GM12891 (cell line): ENCODE measurements at regions not wholly inside any gene's neighbourhood (a gene's known extent, or its start where the extent isn't known, plus 50 kb on each side); places are given as distances from the start of the nearest gene placed in this dataset.
"Not testable (repeated sequence)": the region's sequence is repeated elsewhere in the genome, so short reads cannot be mapped to it uniquely, and the experiment has no call there.

Experiments
- DNase-seq: peaks from one replicate; pipeline ENCODE4 v3.0.0; 2011; ENCODE audit warnings: low spot score; ENCODE audit not compliant: insufficient read length
- FAIRE-seq: peaks from 2 replicates; lab custom pipeline; 2011; peaks lifted over from hg19 to GRCh38; lab: Jason Lieb, UNC
- PAX5 ChIP-seq: IDR thresholded peaks from 2 replicates; pipeline ENCODE4 v1.6.1; 2011; ENCODE audit warnings: low read length, moderate library complexity, mild to moderate bottlenecking; ENCODE audit not compliant: insufficient read depth, severe bottlenecking
- POLR2A ChIP-seq: IDR thresholded peaks from 2 replicates; pipeline ENCODE4 v1.6.1; 2011; ENCODE audit warnings: low read depth, low read length, control low read depth
- POLR2AphosphoS5 ChIP-seq: IDR thresholded peaks from 2 replicates; pipeline ENCODE4 v1.6.1; 2011; ENCODE audit warnings: low read depth, low read length, control low read depth
- POU2F2 ChIP-seq: IDR thresholded peaks from 2 replicates; pipeline ENCODE4 v1.6.1; 2011; ENCODE audit warnings: low read depth, mild to moderate bottlenecking, control low read depth, low read length, moderate library complexity
- SPI1 ChIP-seq: IDR thresholded peaks from 2 replicates; pipeline ENCODE4 v1.6.1; 2011; ENCODE audit warnings: low read depth, low read length, control low read depth
- TAF1 ChIP-seq: IDR thresholded peaks from 2 replicates; pipeline ENCODE4 v1.6.1; 2011; ENCODE audit warnings: low read depth, low read length, control low read depth

- no peak for DNase-seq
- no peak for TF ChIP-seq POU2F2
- no peak for TF ChIP-seq POLR2A
- FAIRE-seq, result no peak
Measured at GRCh38 chr1:221241592-221241991, 362.3 kb downstream of the HLX start.

GRCh38 chr1:221246067-221246466, 366.8 kb downstream of the HLX start:
- no peak for FAIRE-seq
- TF ChIP-seq POLR2AphosphoS5 (no peak), SPI1 (no peak), PAX5 (no peak), TAF1 (no peak)

GRCh38 chr1:221246628-221247415, 367.6 kb downstream of the HLX start:
- FAIRE-seq (no peak), DNase-seq (no peak)
- TF ChIP-seq POLR2AphosphoS5 (no peak), POU2F2 (no peak), TAF1 (no peak), POLR2A (no peak), SPI1 (no peak), PAX5 (no peak)

More at GRCh38 chr1:221246067-221246466, 366.8 kb downstream of the HLX start:
- DNase-seq, result no peak

- TF ChIP-seq TAF1 (no peak), PAX5 (no peak), POU2F2 (no peak), POLR2AphosphoS5 (no peak), SPI1 (no peak), POLR2A (no peak)
- DNase-seq (no peak), FAIRE-seq (no peak)
Measured at GRCh38 chr1:221251580-221251979, 372.3 kb downstream of the HLX start.

- no peak for DNase-seq
- no peak for FAIRE-seq
- TF ChIP-seq SPI1 (no peak), POU2F2 (no peak)
Measured at GRCh38 chr1:221254813-221255212, 375.6 kb downstream of the HLX start.

- DNase-seq (no peak), FAIRE-seq (no peak)
- TF ChIP-seq SPI1 (no peak), POU2F2 (no peak), TAF1 (no peak), PAX5 (no peak), POLR2A (no peak), POLR2AphosphoS5 (no peak)
Measured at GRCh38 chr1:221256773-221257172, 377.5 kb downstream of the HLX start.

- DNase-seq, FAIRE-seq: not testable (repeated sequence)
Measured at GRCh38 chr1:221257548-221257947, 378.3 kb downstream of the HLX start.

- not testable (repeated sequence) for FAIRE-seq, DNase-seq
Measured at GRCh38 chr1:221262677-221263076, 383.4 kb downstream of the HLX start.

- FAIRE-seq, result peak; percentile 47
- DNase-seq, result peak; percentile 9
- no peak for TF ChIP-seq POLR2AphosphoS5
- no peak for TF ChIP-seq POU2F2
- no peak for TF ChIP-seq TAF1
- TF ChIP-seq POLR2A, result no peak
- no peak for TF ChIP-seq PAX5
- no peak for TF ChIP-seq SPI1
Measured at GRCh38 chr1:221263831-221264767, 384.9 kb downstream of the HLX start.

- TF ChIP-seq POLR2A, result no peak
- no peak for TF ChIP-seq TAF1
- TF ChIP-seq SPI1, result no peak
- no peak for TF ChIP-seq PAX5
- TF ChIP-seq POU2F2, result no peak
- TF ChIP-seq POLR2AphosphoS5, result no peak
- no peak for FAIRE-seq
- DNase-seq, result no peak
Measured at GRCh38 chr1:221264848-221265247, 385.6 kb downstream of the HLX start.
